ENCODE measurements at regions not wholly inside any gene's neighbourhood (a gene's known extent, or its start where the extent isn't known, plus 50 kb on each side); places are given as distances from the start of the nearest gene placed in this dataset.
"Not testable (repeated sequence)": the region's sequence is repeated elsewhere in the genome, so short reads cannot be mapped to it uniquely, and the experiment has no call there.

GRCh38 chr7:15143936-15144335 is 241.4 kb upstream of the DGKB start:
- Histone ChIP-seq H2AFZ (ENCODE audit: low read depth, low read length) (no peak overlapping the region), H3K36me3 (ENCODE audit: insufficient read depth, low read length) (no peaks in the 10 kb centered on the region), H3K4me3 (ENCODE audit: low read length) (no peak overlapping the region), H3K4me1 (ENCODE audit: insufficient read depth, low read length) (no peaks in the 10 kb centered on the region), H3K9me3 (ENCODE audit: low read length) (no peaks in the 10 kb centered on the region), H3K27me3 (ENCODE audit: insufficient read depth, low read length) (no peaks in the 10 kb centered on the region)

GRCh38 chr7:15143121-15143520 is 240.6 kb upstream of the DGKB start:
- Histone ChIP-seq H2AFZ (ENCODE audit: low read depth, low read length) (no peak overlapping the region), H3K4me1 (ENCODE audit: insufficient read depth, low read length) (no peaks in the 10 kb centered on the region), H3K36me3 (ENCODE audit: insufficient read depth, low read length) (no peaks in the 10 kb centered on the region), H3K9me3 (ENCODE audit: low read length) (no peaks in the 10 kb centered on the region), H3K4me3 (ENCODE audit: low read length) (no peak overlapping the region), H3K27me3 (ENCODE audit: insufficient read depth, low read length) (no peaks in the 10 kb centered on the region)

- Histone ChIP-seq H3K4me3 (ENCODE audit: low read length) (no peak overlapping the region), H2AFZ (ENCODE audit: low read depth, low read length) (no peak overlapping the region), H3K36me3 (ENCODE audit: insufficient read depth, low read length) (no peaks in the 10 kb centered on the region), H3K9me3 (ENCODE audit: low read length) (no peaks in the 10 kb centered on the region), H3K27me3 (ENCODE audit: insufficient read depth, low read length) (no peaks in the 10 kb centered on the region), H3K4me1 (ENCODE audit: insufficient read depth, low read length) (no peaks in the 10 kb centered on the region)
These were observed 237.9 kb upstream of the DGKB start for GRCh38 chr7:15140431-15140830.

GRCh38 chr7:15131661-15132060 is 229.1 kb upstream of the DGKB start:
- H3K27me3 ChIP-seq (ENCODE audit: insufficient read depth, low read length), result no peaks in the 10 kb centered on the region
- H3K4me1 ChIP-seq (ENCODE audit: insufficient read depth, low read length), result no peaks in the 10 kb centered on the region
- H3K36me3 ChIP-seq (ENCODE audit: insufficient read depth, low read length), result no peaks in the 10 kb centered on the region

GRCh38 chr7:15130666-15131541 is 228.4 kb upstream of the DGKB start:
- no peaks in the 10 kb centered on the region for H3K9me3 ChIP-seq (ENCODE audit: low read length)
- H3K4me1 ChIP-seq (ENCODE audit: insufficient read depth, low read length), result no peaks in the 10 kb centered on the region
- no peak overlapping the region for H3K4me3 ChIP-seq (ENCODE audit: low read length)
- H3K27me3 ChIP-seq (ENCODE audit: insufficient read depth, low read length), result no peaks in the 10 kb centered on the region
- H2AFZ ChIP-seq (ENCODE audit: low read depth, low read length), result no peak overlapping the region
- no peaks in the 10 kb centered on the region for H3K36me3 ChIP-seq (ENCODE audit: insufficient read depth, low read length)

More at GRCh38 chr7:15131661-15132060, 229.1 kb upstream of the DGKB start:
- Histone ChIP-seq H3K4me3 (ENCODE audit: low read length) (no peak overlapping the region), H3K9me3 (ENCODE audit: low read length) (no peaks in the 10 kb centered on the region), H2AFZ (ENCODE audit: low read depth, low read length) (no peak overlapping the region)

GRCh38 chr7:15128716-15129115 is 226.2 kb upstream of the DGKB start:
- Histone ChIP-seq H3K4me1 (ENCODE audit: insufficient read depth, low read length) (no peaks in the 10 kb centered on the region), H3K9me3 (ENCODE audit: low read length) (no peaks in the 10 kb centered on the region), H2AFZ (ENCODE audit: low read depth, low read length) (no peak overlapping the region), H3K36me3 (ENCODE audit: insufficient read depth, low read length) (no peaks in the 10 kb centered on the region), H3K27me3 (ENCODE audit: insufficient read depth, low read length) (no peaks in the 10 kb centered on the region), H3K4me3 (ENCODE audit: low read length) (no peak overlapping the region)

- not testable (repeated sequence) for H3K9me3 ChIP-seq (ENCODE audit: low read length); H2AFZ ChIP-seq (ENCODE audit: low read depth, low read length); H3K4me3 ChIP-seq (ENCODE audit: low read length); H3K27me3 ChIP-seq (ENCODE audit: insufficient read depth, low read length); H3K4me1 ChIP-seq (ENCODE audit: insufficient read depth, low read length); H3K36me3 ChIP-seq (ENCODE audit: insufficient read depth, low read length)
These were observed 224.1 kb upstream of the DGKB start for GRCh38 chr7:15126653-15127052.

GRCh38 chr7:15123901-15124300 is 221.3 kb upstream of the DGKB start:
- no peaks in the 10 kb centered on the region for H3K27me3 ChIP-seq (ENCODE audit: insufficient read depth, low read length)
- no peaks in the 10 kb centered on the region for H3K9me3 ChIP-seq (ENCODE audit: low read length)
- no peaks in the 10 kb centered on the region for H3K4me1 ChIP-seq (ENCODE audit: insufficient read depth, low read length)
- no peaks in the 10 kb centered on the region for H3K36me3 ChIP-seq (ENCODE audit: insufficient read depth, low read length)
- peak overlapping the region; percentile 46 for H2AFZ ChIP-seq (ENCODE audit: low read depth, low read length)
- H3K4me3 ChIP-seq (ENCODE audit: low read length), result no peak overlapping the region

GRCh38 chr7:15113752-15114151 is 211.2 kb upstream of the DGKB start:
- no peaks in the 10 kb centered on the region for H3K9me3 ChIP-seq (ENCODE audit: low read length)
- no peaks in the 10 kb centered on the region for H3K4me1 ChIP-seq (ENCODE audit: insufficient read depth, low read length)
- no peaks in the 10 kb centered on the region for H3K27me3 ChIP-seq (ENCODE audit: insufficient read depth, low read length)
- H3K36me3 ChIP-seq (ENCODE audit: insufficient read depth, low read length), result no peaks in the 10 kb centered on the region
- H3K4me3 ChIP-seq (ENCODE audit: low read length), result no peak overlapping the region
- no peak overlapping the region for H2AFZ ChIP-seq (ENCODE audit: low read depth, low read length)

- H3K9me3 ChIP-seq (ENCODE audit: low read length), result no peaks in the 10 kb centered on the region
- no peaks in the 10 kb centered on the region for H3K36me3 ChIP-seq (ENCODE audit: insufficient read depth, low read length)
- no peak overlapping the region for H3K4me3 ChIP-seq (ENCODE audit: low read length)
- H3K27me3 ChIP-seq (ENCODE audit: insufficient read depth, low read length), result no peaks in the 10 kb centered on the region
- H2AFZ ChIP-seq (ENCODE audit: low read depth, low read length), result no peak overlapping the region
- H3K4me1 ChIP-seq (ENCODE audit: insufficient read depth, low read length), result no peaks in the 10 kb centered on the region
These were observed 203.2 kb upstream of the DGKB start for GRCh38 chr7:15105711-15106110.

- no peaks in the 10 kb centered on the region for H3K36me3 ChIP-seq (ENCODE audit: insufficient read depth, low read length)
- no peaks in the 10 kb centered on the region for H3K27me3 ChIP-seq (ENCODE audit: insufficient read depth, low read length)
- H3K4me1 ChIP-seq (ENCODE audit: insufficient read depth, low read length), result no peaks in the 10 kb centered on the region
- H3K9me3 ChIP-seq (ENCODE audit: low read length), result no peaks in the 10 kb centered on the region
- no peak overlapping the region for H3K4me3 ChIP-seq (ENCODE audit: low read length)
- no peak overlapping the region for H2AFZ ChIP-seq (ENCODE audit: low read depth, low read length)
These were observed 202.0 kb upstream of the DGKB start for GRCh38 chr7:15104411-15105092.

GRCh38 chr7:15099074-15099473 is 196.5 kb upstream of the DGKB start:
- Histone ChIP-seq H3K4me3 (ENCODE audit: low read length) (no peak overlapping the region), H3K27me3 (ENCODE audit: insufficient read depth, low read length) (no peaks in the 10 kb centered on the region)

GRCh38 chr7:15096853-15097252 is 194.3 kb upstream of the DGKB start:
- Histone ChIP-seq H3K4me1 (ENCODE audit: insufficient read depth, low read length) (no peaks in the 10 kb centered on the region), H3K9me3 (ENCODE audit: low read length) (no peaks in the 10 kb centered on the region), H3K27me3 (ENCODE audit: insufficient read depth, low read length) (no peaks in the 10 kb centered on the region), H3K36me3 (ENCODE audit: insufficient read depth, low read length) (no peaks in the 10 kb centered on the region), H2AFZ (ENCODE audit: low read depth, low read length) (no peak overlapping the region), H3K4me3 (ENCODE audit: low read length) (no peak overlapping the region)

More at GRCh38 chr7:15099074-15099473, 196.5 kb upstream of the DGKB start:
- Histone ChIP-seq H3K36me3 (ENCODE audit: insufficient read depth, low read length) (no peaks in the 10 kb centered on the region), H3K9me3 (ENCODE audit: low read length) (no peaks in the 10 kb centered on the region), H2AFZ (ENCODE audit: low read depth, low read length) (no peak overlapping the region), H3K4me1 (ENCODE audit: insufficient read depth, low read length) (no peaks in the 10 kb centered on the region)

Measured in neuron (in vitro differentiated cells).